Jurkat, Clone E6-1 (cell line): ENCODE measurements at regions not wholly inside any gene's neighbourhood (a gene's known extent, or its start where the extent isn't known, plus 50 kb on each side); places are given as distances from the start of the nearest gene placed in this dataset.
"Not testable (repeated sequence)": the region's sequence is repeated elsewhere in the genome, so short reads cannot be mapped to it uniquely, and the experiment has no call there.

Experiments
- DNase-seq: peaks from one replicate; pipeline ENCODE4 v3.0.0-alpha.2; 2011; ENCODE audit warnings: low read depth, low spot score
- H3K4me3 ChIP-seq: 2 replicates; pipeline ENCODE4 v1.5.1; 2011; ENCODE audit warnings: mild to moderate bottlenecking, low read length, control low read depth, moderate library complexity

DNA sequence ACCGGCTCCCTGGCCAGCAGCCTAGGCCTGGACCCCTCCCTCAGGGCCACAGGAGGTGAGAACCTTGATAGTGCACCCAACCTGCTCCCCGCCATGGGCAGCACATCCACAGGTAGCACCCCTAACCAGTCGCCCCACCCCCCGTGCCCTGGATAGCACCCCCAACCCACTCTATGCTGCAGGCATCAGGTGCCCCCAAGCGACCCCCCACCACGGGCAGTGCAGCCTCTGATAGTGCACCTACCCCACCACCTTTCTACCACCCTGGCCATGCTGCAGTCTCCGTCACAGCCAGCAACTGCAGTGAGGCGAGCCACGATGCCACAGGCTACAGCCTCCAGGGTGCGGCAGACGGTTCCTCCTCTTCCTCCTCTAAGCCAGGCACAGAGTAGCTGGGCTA lies 55.6 kb downstream of the SOWAHC start:
- no peak overlapping the region for H3K4me3 ChIP-seq
- no peak for DNase-seq

- DNase-seq: no peak
- H3K4me3 ChIP-seq: no peak overlapping the region
Measured at GRCh38 chr2:109670556-109671411, 56.6 kb downstream of the SOWAHC start.

DNA sequence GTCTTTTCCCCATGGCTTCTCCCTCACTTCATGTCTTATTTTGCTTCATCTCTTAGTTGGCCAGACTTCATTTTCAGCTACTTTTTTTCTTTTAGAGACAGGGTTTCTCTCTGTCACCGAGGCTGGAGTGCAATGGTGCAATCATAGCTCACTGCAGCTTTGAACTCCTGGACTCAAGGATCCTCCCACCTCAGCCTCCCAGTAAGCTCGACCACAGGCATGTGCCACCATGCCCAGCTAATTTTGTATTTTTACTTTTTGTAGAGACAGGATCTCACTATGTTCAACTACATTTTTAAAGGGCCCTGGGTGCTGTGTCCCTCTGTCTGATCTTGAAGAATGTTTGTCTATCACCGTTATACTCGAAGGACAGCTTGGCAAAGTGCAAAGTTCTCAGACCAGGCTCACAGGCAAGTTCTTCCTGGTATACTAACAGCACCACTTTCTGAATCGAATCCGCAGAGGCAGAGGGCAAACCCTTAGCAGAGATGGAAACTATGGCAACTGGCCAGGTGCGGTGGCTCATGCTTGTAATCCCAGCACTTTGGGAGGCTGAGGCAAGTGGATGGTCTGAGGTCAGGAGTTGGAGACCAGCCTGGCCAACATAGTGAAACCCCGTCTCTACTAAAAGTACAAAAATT lies 60.9 kb downstream of the SOWAHC start:
- H3K4me3 ChIP-seq: no peak overlapping the region

GRCh38 chr2:109675666-109676345 lies 61.6 kb downstream of the SOWAHC start:
- no peak overlapping the region for H3K4me3 ChIP-seq
- no peak for DNase-seq

More for the DNA sequence above, 60.9 kb downstream of the SOWAHC start:
- DNase-seq: no peak

GRCh38 chr2:109676346-109676902 lies 62.3 kb downstream of the SOWAHC start:
- H3K4me3 ChIP-seq: no peak overlapping the region
- no peak for DNase-seq

GRCh38 chr2:109677121-109677731 lies 63.1 kb downstream of the SOWAHC start:
- not testable (repeated sequence) for H3K4me3 ChIP-seq, DNase-seq

GRCh38 chr2:109677835-109678580 lies 63.8 kb downstream of the SOWAHC start:
- DNase-seq: no peak
- H3K4me3 ChIP-seq: no peak overlapping the region

DNA sequence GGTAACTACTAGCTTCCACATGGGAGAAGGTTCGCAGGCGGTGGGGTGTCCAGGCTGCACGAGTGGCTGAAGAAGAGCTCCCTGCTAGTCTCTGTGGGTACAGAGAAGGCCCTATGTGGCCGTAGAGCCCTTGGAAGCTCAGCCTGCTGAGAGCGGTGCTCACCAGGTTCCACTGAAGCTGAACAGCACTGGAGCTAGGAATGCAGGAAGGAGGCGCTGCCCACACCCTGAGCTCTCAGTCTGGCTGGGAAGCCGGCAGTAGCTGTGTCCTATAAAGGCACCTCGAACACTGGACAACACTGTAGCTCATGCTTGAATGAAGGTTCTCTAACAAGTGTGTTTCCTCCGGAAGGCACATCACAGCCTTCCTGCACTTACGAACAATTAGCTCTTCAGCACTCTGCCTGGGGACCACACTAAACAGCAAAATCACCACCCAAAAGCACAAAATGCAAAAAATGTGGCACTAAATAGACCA lies 64.6 kb downstream of the SOWAHC start:
- not testable (repeated sequence) for DNase-seq, H3K4me3 ChIP-seq

- no peak overlapping the region for H3K4me3 ChIP-seq
Measured at GRCh38 chr2:109679225-109679624, 65.1 kb downstream of the SOWAHC start.

GRCh38 chr2:109679626-109680025 lies 65.5 kb downstream of the SOWAHC start:
- DNase-seq: no peak
- no peak overlapping the region for H3K4me3 ChIP-seq

More at GRCh38 chr2:109679225-109679624, 65.1 kb downstream of the SOWAHC start:
- no peak for DNase-seq

DNA sequence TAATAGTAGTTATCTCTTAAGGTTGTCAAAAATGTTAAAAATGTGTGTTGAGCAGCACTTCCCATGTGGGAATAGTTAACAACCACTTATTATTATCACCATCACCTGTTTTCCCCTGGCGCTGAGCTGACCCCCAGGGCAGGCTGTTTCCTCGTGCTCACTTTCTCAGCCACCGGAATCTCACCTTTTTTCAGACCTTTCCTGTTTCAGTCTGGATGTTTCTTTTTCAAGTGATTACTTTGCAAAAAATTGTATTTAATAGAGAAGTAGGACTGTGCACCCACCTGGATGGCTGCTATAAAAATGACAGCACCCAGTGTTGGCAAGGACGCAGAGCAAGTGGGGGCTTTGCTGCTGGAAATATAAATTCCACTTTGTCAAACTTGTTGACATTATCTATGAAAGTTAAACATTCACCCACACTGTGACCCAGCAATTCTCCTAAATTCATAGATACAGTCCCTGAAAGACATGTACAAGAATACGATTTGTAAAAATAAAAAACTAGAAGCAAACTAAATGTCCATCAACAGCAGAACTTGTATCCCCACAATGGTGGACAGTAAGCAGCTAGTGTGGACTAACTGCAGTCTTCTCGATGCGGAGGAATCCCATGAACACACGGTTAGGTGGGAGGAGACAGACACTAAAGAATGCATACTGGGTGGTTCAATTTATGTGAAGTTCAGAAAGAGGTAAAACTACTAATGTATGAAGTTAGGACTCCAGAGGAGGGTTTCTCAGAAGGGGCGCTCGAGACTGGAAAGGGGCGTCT lies 66.5 kb downstream of the SOWAHC start:
- DNase-seq: no peak

GRCh38 chr2:109681633-109682380 lies 67.6 kb downstream of the SOWAHC start:
- DNase-seq: no peak

More for the DNA sequence above, 66.5 kb downstream of the SOWAHC start:
- no peak overlapping the region for H3K4me3 ChIP-seq

GRCh38 chr2:109683452-109683851 lies 69.3 kb downstream of the SOWAHC start:
- no peak for DNase-seq
- no peak overlapping the region for H3K4me3 ChIP-seq

More at GRCh38 chr2:109681633-109682380, 67.6 kb downstream of the SOWAHC start:
- no peak overlapping the region for H3K4me3 ChIP-seq

GRCh38 chr2:109685453-109685852 lies 71.3 kb downstream of the SOWAHC start:
- DNase-seq: no peak

DNA sequence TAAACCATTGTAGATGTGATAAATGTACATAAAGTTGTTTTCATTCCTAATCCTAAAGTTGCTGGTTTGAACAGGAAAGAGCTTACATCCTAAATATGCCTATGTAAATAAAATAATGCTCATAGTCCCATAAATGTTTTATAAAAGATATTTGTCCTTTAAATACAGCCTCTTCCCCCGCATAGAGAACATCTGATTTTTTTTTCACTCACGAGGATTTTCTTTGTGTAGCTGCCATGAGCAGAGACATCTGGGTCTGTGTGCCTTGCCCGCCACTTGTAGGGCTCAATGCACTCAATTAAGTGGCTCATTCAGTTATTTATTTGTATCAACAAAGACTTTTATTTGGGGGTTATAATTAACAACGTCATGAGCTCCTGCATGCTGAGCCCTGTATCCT lies 72.8 kb downstream of the SOWAHC start:
- no peak for DNase-seq
- H3K4me3 ChIP-seq: no peak overlapping the region

More at GRCh38 chr2:109685453-109685852, 71.3 kb downstream of the SOWAHC start:
- no peak overlapping the region for H3K4me3 ChIP-seq

DNA sequence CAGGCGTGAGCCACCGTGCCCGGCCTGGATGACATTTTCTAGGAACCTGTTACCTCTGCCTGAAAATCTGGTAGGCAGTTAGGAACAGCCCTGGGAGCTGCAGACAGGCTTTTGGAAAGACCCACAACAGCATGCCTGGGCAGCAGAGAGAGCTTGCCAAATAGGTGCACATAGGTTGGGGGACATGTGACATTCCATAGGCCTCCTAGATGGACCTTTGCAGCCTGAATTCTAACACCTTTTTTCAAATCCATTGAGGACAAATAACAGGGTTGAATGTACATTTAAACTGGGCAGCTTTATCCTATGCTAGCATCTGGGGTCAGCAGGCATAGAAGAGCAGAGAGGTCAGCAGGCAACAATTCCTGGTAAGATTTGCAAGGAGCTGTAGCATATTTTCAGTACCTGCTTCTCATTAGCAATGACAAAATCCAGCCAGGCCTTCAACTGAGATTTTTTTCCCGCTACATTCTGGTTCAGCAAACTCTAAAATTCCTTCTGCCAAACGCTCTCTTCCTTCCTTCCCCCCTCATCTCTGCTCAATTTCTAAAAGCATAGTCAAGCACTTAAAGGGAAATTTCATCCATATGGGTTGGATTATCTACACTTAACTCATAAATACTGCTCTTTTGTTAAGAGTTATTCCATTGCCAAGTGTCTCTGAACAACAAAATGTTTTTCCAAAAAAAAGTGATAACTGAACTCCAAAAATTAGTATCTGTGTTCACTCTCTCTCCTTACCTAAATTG lies 75.2 kb downstream of the SOWAHC start:
- no peak for DNase-seq
- no peak overlapping the region for H3K4me3 ChIP-seq
